GM18868 (cell line): ENCODE measurements at regions not wholly inside any gene's neighbourhood (a gene's known extent, or its start where the extent isn't known, plus 50 kb on each side); places are given as distances from the start of the nearest gene placed in this dataset.
"Not testable (repeated sequence)": the region's sequence is repeated elsewhere in the genome, so short reads cannot be mapped to it uniquely, and the experiment has no call there.

Source experiments
- ATAC-seq: cut with Tn5 transposase; IDR thresholded peaks from one replicate; pipeline ENCODE4 v1.9.1; 2021; ENCODE audit warnings: mild to moderate bottlenecking, moderate library complexity; ENCODE audit not compliant: unreplicated experiment

- no peak for ATAC-seq
Observed at GRCh38 chr1:191453487-191453886, 704.8 kb upstream of the RGS18 start.

GRCh38 chr1:191457889-191458288 lies 700.4 kb upstream of the RGS18 start:
- no peak for ATAC-seq

- no peak for ATAC-seq
Observed at GRCh38 chr1:191460234-191460633, 698.0 kb upstream of the RGS18 start.

- no peak for ATAC-seq
Observed at GRCh38 chr1:191483988-191484387, 674.3 kb upstream of the RGS18 start.

- no peak for ATAC-seq
Observed at GRCh38 chr1:191490303-191490702, 668.0 kb upstream of the RGS18 start.

GRCh38 chr1:191495040-191495439 lies 663.2 kb upstream of the RGS18 start:
- ATAC-seq, result no peak

- no peak for ATAC-seq
Observed at GRCh38 chr1:191498318-191498717, 659.9 kb upstream of the RGS18 start.

GRCh38 chr1:191498825-191499224 lies 659.4 kb upstream of the RGS18 start:
- no peak for ATAC-seq

GRCh38 chr1:191504999-191505398 lies 653.3 kb upstream of the RGS18 start:
- no peak for ATAC-seq

GRCh38 chr1:191508239-191508638 lies 650.0 kb upstream of the RGS18 start:
- peak; percentile 47 for ATAC-seq

GRCh38 chr1:191511480-191511879 lies 646.8 kb upstream of the RGS18 start:
- not testable (repeated sequence) for ATAC-seq

- ATAC-seq, result no peak
Observed at GRCh38 chr1:191517826-191518225, 640.4 kb upstream of the RGS18 start.

GRCh38 chr1:191519519-191519918 lies 638.7 kb upstream of the RGS18 start:
- no peak for ATAC-seq

GRCh38 chr1:191520345-191520744 lies 637.9 kb upstream of the RGS18 start:
- no peak for ATAC-seq

- not testable (repeated sequence) for ATAC-seq
Observed at GRCh38 chr1:191525944-191526343, 632.3 kb upstream of the RGS18 start.

GRCh38 chr1:191528275-191528674 lies 630.0 kb upstream of the RGS18 start:
- ATAC-seq, result no peak

GRCh38 chr1:191530928-191531327 lies 627.3 kb upstream of the RGS18 start:
- no peak for ATAC-seq

- no peak for ATAC-seq
Observed at GRCh38 chr1:191533254-191533653, 625.0 kb upstream of the RGS18 start.

GRCh38 chr1:191536791-191537429 lies 621.4 kb upstream of the RGS18 start:
- ATAC-seq, result no peak

- ATAC-seq, result no peak
Observed at GRCh38 chr1:191541758-191542157, 616.5 kb upstream of the RGS18 start.

GRCh38 chr1:191542444-191542843 lies 615.8 kb upstream of the RGS18 start:
- no peak for ATAC-seq

- ATAC-seq, result no peak
Observed at GRCh38 chr1:191546803-191547202, 611.5 kb upstream of the RGS18 start.

GRCh38 chr1:191551019-191551418 lies 607.2 kb upstream of the RGS18 start:
- ATAC-seq, result no peak
